NCI-H1105 treated with DMSO at 0.1 percent for 48 hours (cell line): ENCODE measurements at regions not wholly inside any gene's neighbourhood (a gene's known extent, or its start where the extent isn't known, plus 50 kb on each side); places are given as distances from the start of the nearest gene placed in this dataset.
"Not testable (repeated sequence)": the region's sequence is repeated elsewhere in the genome, so short reads cannot be mapped to it uniquely, and the experiment has no call there.

Source experiments
- DNase-seq: peaks from one replicate; lab custom pipeline; 2025; lab: John Stamatoyannopoulos, UW

- no peak for DNase-seq
These were observed 152.6 kb upstream of the SMLR1 start for GRCh38 chr6:130674604-130675003.

GRCh38 chr6:130675072-130675471, 152.1 kb upstream of the SMLR1 start:
- no peak for DNase-seq

GRCh38 chr6:130676077-130676772, 151.0 kb upstream of the SMLR1 start:
- DNase-seq = peak; percentile 67

GRCh38 chr6:130676773-130677144, 150.4 kb upstream of the SMLR1 start:
- no peak for DNase-seq

- no peak for DNase-seq
These were observed 149.9 kb upstream of the SMLR1 start for GRCh38 chr6:130677312-130677711.

- DNase-seq = no peak
These were observed 149.4 kb upstream of the SMLR1 start for GRCh38 chr6:130677766-130678165.

- DNase-seq = no peak
These were observed 147.5 kb upstream of the SMLR1 start for GRCh38 chr6:130679684-130680083.

- no peak for DNase-seq
These were observed 147.1 kb upstream of the SMLR1 start for GRCh38 chr6:130680116-130680515.

- no peak for DNase-seq
These were observed 146.2 kb upstream of the SMLR1 start for GRCh38 chr6:130681028-130681427.

GRCh38 chr6:130682066-130682465, 145.1 kb upstream of the SMLR1 start:
- DNase-seq = no peak

GRCh38 chr6:130683761-130684517, 143.3 kb upstream of the SMLR1 start:
- DNase-seq = no peak

GRCh38 chr6:130692659-130693058, 134.5 kb upstream of the SMLR1 start:
- no peak for DNase-seq

- no peak for DNase-seq
These were observed 133.3 kb upstream of the SMLR1 start for GRCh38 chr6:130693944-130694343.

- DNase-seq = no peak
These were observed 132.6 kb upstream of the SMLR1 start for GRCh38 chr6:130694606-130695005.

- DNase-seq = no peak
These were observed 130.4 kb upstream of the SMLR1 start for GRCh38 chr6:130696806-130697205.

- no peak for DNase-seq
These were observed 129.8 kb upstream of the SMLR1 start for GRCh38 chr6:130697271-130697994.

GRCh38 chr6:130697995-130698535, 129.1 kb upstream of the SMLR1 start:
- DNase-seq = peak; percentile 42

GRCh38 chr6:130699742-130700141, 127.5 kb upstream of the SMLR1 start:
- no peak for DNase-seq

GRCh38 chr6:130700397-130700796, 126.8 kb upstream of the SMLR1 start:
- DNase-seq = no peak

GRCh38 chr6:130708338-130708737, 118.9 kb upstream of the SMLR1 start:
- DNase-seq = no peak

- DNase-seq = not testable (repeated sequence)
These were observed 115.6 kb upstream of the SMLR1 start for GRCh38 chr6:130711641-130712040.

GRCh38 chr6:130713144-130713543, 114.1 kb upstream of the SMLR1 start:
- DNase-seq = no peak

GRCh38 chr6:130715058-130715457, 112.1 kb upstream of the SMLR1 start:
- no peak for DNase-seq
